CD14-positive monocyte (primary cell): ENCODE measurements at regions not wholly inside any gene's neighbourhood (a gene's known extent, or its start where the extent isn't known, plus 50 kb on each side); places are given as distances from the start of the nearest gene placed in this dataset.

Source experiments
- DNase-seq, 3 donors: peaks; one replicate each; pipeline ENCODE4 v3.0.0-alpha.2; 2011 to 2022
- H2AFZ ChIP-seq: 2 replicates; pipeline ENCODE4 v1.6.0; 2012; ENCODE audit warnings: mild to moderate bottlenecking, low read depth, low read length, inconsistent platforms; ENCODE audit not compliant: insufficient read depth, poor library complexity, severe bottlenecking
- H3K27ac ChIP-seq, 2 donors: 1 replicate in 1 of 2; 2 replicates in 1 of 2; pipeline ENCODE4 v1.5.1; 2012 to 2013; ENCODE audit warnings: low read length in 2 of 2, control low read depth in 1 of 2, inconsistent platforms in 1 of 2, low read depth in 1 of 2, mild to moderate bottlenecking in 1 of 2
- H3K27me3 ChIP-seq, 2 donors: one replicate each; pipeline versions ENCODE4 v1.6.0 to v1.6.1; 2011 to 2013; ENCODE audit warnings: low read length in 2 of 2; ENCODE audit not compliant: control insufficient read depth in 2 of 2, insufficient read depth in 2 of 2
- H3K36me3 ChIP-seq, 2 donors: replicated peaks in 1 of 2; 1 replicate in 1 of 2; 2 replicates in 1 of 2; pipeline versions ENCODE4 v1.5.1 to v1.6.1; 2012 to 2013; ENCODE audit warnings: low read length in 2 of 2, control low read depth in 1 of 2, inconsistent platforms in 1 of 2, mild to moderate bottlenecking in 1 of 2; ENCODE audit not compliant: insufficient read depth in 2 of 2, control insufficient read depth in 1 of 2
- H3K4me1 ChIP-seq, 2 donors: 1 replicate in 1 of 2; 2 replicates in 1 of 2; pipeline versions ENCODE4 v1.5.1 to v1.6.1; 2012 to 2013; ENCODE audit warnings: low read length in 2 of 2, control low read depth in 1 of 2, inconsistent platforms in 1 of 2, mild to moderate bottlenecking in 1 of 2, moderate library complexity in 1 of 2; ENCODE audit not compliant: insufficient read depth in 2 of 2, control insufficient read depth in 1 of 2
- H3K4me2 ChIP-seq: replicated peaks from 2 replicates; pipeline ENCODE3; 2012; ENCODE audit warnings: low read length, moderate library complexity, mild to moderate bottlenecking; ENCODE audit not compliant: poor library complexity, severe bottlenecking; ENCODE audit errors: extremely low read depth
- H3K4me3 ChIP-seq, 3 experiments: fragments of 200-600 bp in 1 of 3; sonication (generic) in 1 of 3; replicated peaks in 1 of 3; 1 replicate in 2 of 3; 2 replicates in 1 of 3; pipeline ENCODE4 v1.5.1; 2011 to 2013; ENCODE audit warnings: low read length in 3 of 3, mild to moderate bottlenecking in 3 of 3, control low read depth in 2 of 3, low read depth in 2 of 3, inconsistent platforms in 1 of 3, moderate library complexity in 1 of 3
- H3K79me2 ChIP-seq: 2 replicates; pipeline ENCODE4 v1.6.0; 2012; ENCODE audit warnings: mild to moderate bottlenecking, control low read depth, inconsistent platforms, low read length, moderate library complexity; ENCODE audit not compliant: insufficient read depth
- H3K9ac ChIP-seq: 2 replicates; pipeline ENCODE4 v1.6.0; 2017; ENCODE audit warnings: low read length, mild to moderate bottlenecking; ENCODE audit not compliant: insufficient read depth, poor library complexity, severe bottlenecking
- H3K9me3 ChIP-seq, 2 donors: replicated peaks in 1 of 2; 1 replicate in 1 of 2; 2 replicates in 1 of 2; pipeline versions ENCODE4 v1.5.1 to v1.6.1; 2012 to 2013; ENCODE audit warnings: low read length in 2 of 2, control low read depth in 1 of 2; ENCODE audit not compliant: control insufficient read depth in 1 of 2, insufficient read depth in 1 of 2
- H4K20me1 ChIP-seq: 2 replicates; pipeline ENCODE4 v1.6.0; 2012; ENCODE audit warnings: mild to moderate bottlenecking, low read length, control low read depth, moderate library complexity; ENCODE audit not compliant: insufficient read depth
- H3K27ac Mint-ChIP-seq, 7 donors: one replicate each; pipeline ENCODE4 v1.8.0; 2020; ENCODE audit warnings: mild to moderate bottlenecking in 7 of 7, mixed read lengths in 7 of 7, moderate library complexity in 6 of 7, inconsistent platforms in 2 of 7
- H3K27me3 Mint-ChIP-seq, 3 donors: one replicate each; pipeline ENCODE4 v1.8.0; 2021 to 2022; ENCODE audit warnings: low read depth in 3 of 3, mild to moderate bottlenecking in 3 of 3, mixed read lengths in 3 of 3, moderate library complexity in 3 of 3, inconsistent platforms in 1 of 3
- H3K36me3 Mint-ChIP-seq, 2 donors: one replicate each; pipeline ENCODE4 v1.8.0; 2020; ENCODE audit warnings: mixed read lengths in 2 of 2, inconsistent platforms in 1 of 2, mild to moderate bottlenecking in 1 of 2
- H3K4me1 Mint-ChIP-seq: one replicate; pipeline ENCODE4 v1.8.0; 2020; ENCODE audit warnings: mild to moderate bottlenecking, mixed read lengths
- H3K4me3 Mint-ChIP-seq, 2 donors: one replicate each; pipeline ENCODE4 v1.8.0; 2020; ENCODE audit warnings: mild to moderate bottlenecking in 2 of 2, mixed read lengths in 2 of 2, moderate library complexity in 1 of 2
- H3K9me3 Mint-ChIP-seq, 7 donors: one replicate each; pipeline ENCODE4 v1.8.0; 2020 to 2022; ENCODE audit warnings: mixed read lengths in 7 of 7, mild to moderate bottlenecking in 6 of 7, moderate library complexity in 6 of 7, inconsistent platforms in 2 of 7
- WGBS: methylation state at CpG from one replicate; pipeline ENCODE4 v1.1.5; 2013; ENCODE audit warnings: missing lambda C conversion rate; ENCODE audit not compliant: insufficient coverage; 5-methylcytosine and 5-hydroxymethylcytosine counted together
- intact Hi-C, 2 donors: fragments of 100-400 bp; cut with micrococcal nuclease; formaldehyde crosslinking; loops; one replicate each; pipeline versions ENCODE4 v1.15.0 to v1.15.1; 2023
- TF ChIP-seq, protein P1 (sequence below): fragments of 200-600 bp; IDR thresholded peaks from one replicate; pipeline ENCODE4 v1.8.0; 2022; ENCODE audit warnings: antibody characterized with exemption, mild to moderate bottlenecking

DNA sequence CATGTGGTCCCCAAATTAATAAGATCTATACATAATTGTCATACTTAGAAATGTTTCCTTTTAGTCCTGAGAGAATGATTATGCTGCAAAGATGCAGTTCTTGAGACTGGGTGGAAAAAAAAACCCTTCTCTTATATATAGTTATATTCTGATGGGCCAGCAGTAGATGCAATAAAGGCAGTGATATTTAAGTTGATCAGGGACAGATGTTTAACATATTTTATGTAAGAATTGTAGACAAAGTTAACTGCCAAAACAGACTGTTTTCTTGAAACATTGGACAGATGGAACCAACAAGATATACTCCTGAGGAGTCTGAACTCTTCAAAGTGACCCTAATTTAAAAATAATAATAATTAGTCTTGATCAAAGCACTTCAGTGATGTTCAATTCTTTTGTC is 172.0 kb upstream of the LRIG1 start:
- intact Hi-C loops: no loop called here

DNA sequence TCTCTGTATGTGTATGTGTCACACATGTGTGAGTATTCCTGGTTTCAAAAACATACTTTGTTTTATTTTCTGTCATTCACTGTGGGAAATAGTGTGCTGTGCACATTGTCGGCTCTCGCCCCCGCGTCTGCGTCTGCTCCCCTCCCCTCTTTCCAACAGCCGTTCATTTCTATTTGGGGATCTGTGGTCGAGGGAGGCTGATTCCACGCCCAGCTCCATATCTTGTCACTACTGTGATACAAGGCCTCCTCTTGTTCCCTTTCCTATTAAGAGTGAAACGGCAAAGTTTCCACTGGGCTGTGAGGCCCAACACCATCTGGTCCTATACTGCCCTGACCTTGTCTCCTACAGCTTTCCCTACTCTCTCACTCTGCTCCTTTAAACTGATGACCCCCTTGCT is 172.5 kb upstream of the LRIG1 start:
- H3K9me3 Mint-ChIP-seq: peaks cover 0 to 7% (median 2%) of the 10 kb centered on the region in 7 donors
- no peak overlapping the region for H3K4me3 ChIP-seq
- H3K9me3 ChIP-seq: no peaks in the 10 kb centered on the region
- H3K27me3 ChIP-seq: no peaks in the 10 kb centered on the region
- no peaks in the 10 kb centered on the region for H4K20me1 ChIP-seq
- H3K4me1 ChIP-seq: no peaks in the 10 kb centered on the region
- no peak overlapping the region for H3K4me2 ChIP-seq
- no peak overlapping the region for H3K4me3 Mint-ChIP-seq
- no peaks in the 10 kb centered on the region for H3K36me3 ChIP-seq
- no peak overlapping the region for H3K27ac ChIP-seq
- no peaks in the 10 kb centered on the region for H3K4me1 Mint-ChIP-seq
- no peak overlapping the region for H3K9ac ChIP-seq
- H2AFZ ChIP-seq: no peak overlapping the region
- DNase-seq: no peak
- intact Hi-C loops: no loop called here
- WGBS: 94% methylated on average over 4 of the region's 9 CpGs
- peaks cover 2 to 5% (median 2%) of the 10 kb centered on the region in 3 donors for H3K27me3 Mint-ChIP-seq
- no peaks in the 10 kb centered on the region for H3K36me3 Mint-ChIP-seq
- TF ChIP-seq, protein P1, sequence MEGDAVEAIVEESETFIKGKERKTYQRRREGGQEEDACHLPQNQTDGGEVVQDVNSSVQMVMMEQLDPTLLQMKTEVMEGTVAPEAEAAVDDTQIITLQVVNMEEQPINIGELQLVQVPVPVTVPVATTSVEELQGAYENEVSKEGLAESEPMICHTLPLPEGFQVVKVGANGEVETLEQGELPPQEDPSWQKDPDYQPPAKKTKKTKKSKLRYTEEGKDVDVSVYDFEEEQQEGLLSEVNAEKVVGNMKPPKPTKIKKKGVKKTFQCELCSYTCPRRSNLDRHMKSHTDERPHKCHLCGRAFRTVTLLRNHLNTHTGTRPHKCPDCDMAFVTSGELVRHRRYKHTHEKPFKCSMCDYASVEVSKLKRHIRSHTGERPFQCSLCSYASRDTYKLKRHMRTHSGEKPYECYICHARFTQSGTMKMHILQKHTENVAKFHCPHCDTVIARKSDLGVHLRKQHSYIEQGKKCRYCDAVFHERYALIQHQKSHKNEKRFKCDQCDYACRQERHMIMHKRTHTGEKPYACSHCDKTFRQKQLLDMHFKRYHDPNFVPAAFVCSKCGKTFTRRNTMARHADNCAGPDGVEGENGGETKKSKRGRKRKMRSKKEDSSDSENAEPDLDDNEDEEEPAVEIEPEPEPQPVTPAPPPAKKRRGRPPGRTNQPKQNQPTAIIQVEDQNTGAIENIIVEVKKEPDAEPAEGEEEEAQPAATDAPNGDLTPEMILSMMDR: no peak
- H3K27ac Mint-ChIP-seq: no peak overlapping the region
- no peaks in the 10 kb centered on the region for H3K79me2 ChIP-seq

More for the DNA sequence above, 172.0 kb upstream of the LRIG1 start:
- no peak overlapping the region for H3K27ac Mint-ChIP-seq
- Histone ChIP-seq H3K9me3 (no peaks in the 10 kb centered on the region), H3K4me3 (no peak overlapping the region), H3K27me3 (no peaks in the 10 kb centered on the region), H3K27ac (no peak overlapping the region), H3K36me3 (no peaks in the 10 kb centered on the region), H3K4me2 (no peak overlapping the region), H4K20me1 (no peaks in the 10 kb centered on the region), H3K4me1 (no peaks in the 10 kb centered on the region), H3K9ac (no peak overlapping the region), H2AFZ (no peak overlapping the region), H3K79me2 (no peaks in the 10 kb centered on the region)
- no peak for DNase-seq
- peaks cover 2 to 3% (median 2%) of the 10 kb centered on the region in 3 donors for H3K27me3 Mint-ChIP-seq
- H3K9me3 Mint-ChIP-seq: peaks cover 0 to 6% (median 2%) of the 10 kb centered on the region in 7 donors
- no peaks in the 10 kb centered on the region for H3K4me1 Mint-ChIP-seq
- TF ChIP-seq, protein P1: no peak
- no peak overlapping the region for H3K4me3 Mint-ChIP-seq
- no peaks in the 10 kb centered on the region for H3K36me3 Mint-ChIP-seq
